DND-41 (cell line): ENCODE measurements at regions not wholly inside any gene's neighbourhood (a gene's known extent, or its start where the extent isn't known, plus 50 kb on each side); places are given as distances from the start of the nearest gene placed in this dataset.

Experiments used
- EZH2 ChIP-seq: IDR thresholded peaks from 3 replicates; pipeline ENCODE4 v1.6.1; 2012; ENCODE audit warnings: borderline replicate concordance, low read depth, mild to moderate bottlenecking, moderate library complexity, low read length, inconsistent platforms; ENCODE audit not compliant: severe bottlenecking
- TF ChIP-seq, protein P1 (sequence below): IDR thresholded peaks from 2 replicates; pipeline ENCODE4 v1.5.1; 2012; ENCODE audit warnings: borderline replicate concordance, low read length, moderate library complexity, mild to moderate bottlenecking; ENCODE audit not compliant: poor library complexity, severe bottlenecking; ENCODE audit errors: extremely low read depth

- TF ChIP-seq, protein P1, sequence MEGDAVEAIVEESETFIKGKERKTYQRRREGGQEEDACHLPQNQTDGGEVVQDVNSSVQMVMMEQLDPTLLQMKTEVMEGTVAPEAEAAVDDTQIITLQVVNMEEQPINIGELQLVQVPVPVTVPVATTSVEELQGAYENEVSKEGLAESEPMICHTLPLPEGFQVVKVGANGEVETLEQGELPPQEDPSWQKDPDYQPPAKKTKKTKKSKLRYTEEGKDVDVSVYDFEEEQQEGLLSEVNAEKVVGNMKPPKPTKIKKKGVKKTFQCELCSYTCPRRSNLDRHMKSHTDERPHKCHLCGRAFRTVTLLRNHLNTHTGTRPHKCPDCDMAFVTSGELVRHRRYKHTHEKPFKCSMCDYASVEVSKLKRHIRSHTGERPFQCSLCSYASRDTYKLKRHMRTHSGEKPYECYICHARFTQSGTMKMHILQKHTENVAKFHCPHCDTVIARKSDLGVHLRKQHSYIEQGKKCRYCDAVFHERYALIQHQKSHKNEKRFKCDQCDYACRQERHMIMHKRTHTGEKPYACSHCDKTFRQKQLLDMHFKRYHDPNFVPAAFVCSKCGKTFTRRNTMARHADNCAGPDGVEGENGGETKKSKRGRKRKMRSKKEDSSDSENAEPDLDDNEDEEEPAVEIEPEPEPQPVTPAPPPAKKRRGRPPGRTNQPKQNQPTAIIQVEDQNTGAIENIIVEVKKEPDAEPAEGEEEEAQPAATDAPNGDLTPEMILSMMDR = no peak
- no peak for TF ChIP-seq EZH2
Measured at GRCh38 chr2:34912084-34912483, 1313.0 kb upstream of the FAM98A start.
